ENCODE measurements at regions not wholly inside any gene's neighbourhood (a gene's known extent, or its start where the extent isn't known, plus 50 kb on each side); places are given as distances from the start of the nearest gene placed in this dataset.

GRCh38 chr12:72790273-72790672 lies 518.1 kb downstream of the TRHDE start:
- ChIA-PET CTCF (ENCODE audit: partially characterized antibody) (no interaction called here), POLR2A (ENCODE audit: partially characterized antibody) (no interaction called here)
- H3K18ac ChIP-seq (ENCODE audit: extremely low read depth, low read length) = no peak overlapping the region
- no peak overlapping the region for H3K14ac ChIP-seq (ENCODE audit: insufficient read length)
- H4K91ac ChIP-seq (replicated peaks; ENCODE audit: insufficient read length, low read length) = no peak overlapping the region
- no peaks in the 10 kb centered on the region for H3K79me2 ChIP-seq (ENCODE audit: control insufficient read depth in 1 of 2, insufficient read depth in 2 of 2, low read length in 2 of 2)
- no peaks in the 10 kb centered on the region for H3K79me1 ChIP-seq (ENCODE audit: low read depth, low read length)
- H3K9me3 ChIP-seq (ENCODE audit: insufficient read depth in 2 of 2, low read depth in 1 of 2, low read length in 1 of 2) = peaks cover under 1 to 1% of the 10 kb centered on the region in 2 experiments; a peak in 1 of 4 replicates
- H4K8ac ChIP-seq (ENCODE audit: extremely low read depth, insufficient read depth, low read length) = no peak overlapping the region
- H3K4ac ChIP-seq (replicated peaks; ENCODE audit: insufficient read length, low read depth, low read length) = no peak overlapping the region
- FAIRE-seq = no peak
- no peak overlapping the region for H3K4me3 ChIP-seq (ENCODE audit: extremely low read depth in 1 of 4, insufficient read depth in 2 of 4, low read depth in 3 of 4, low read length in 4 of 4)
- no peak overlapping the region for H3K56ac ChIP-seq (replicated peaks; ENCODE audit: insufficient read length, low read depth, low read length)
- H4K20me1 ChIP-seq (replicated peaks in 1 of 2; ENCODE audit: control insufficient read depth in 1 of 2, insufficient read depth in 2 of 2, low read length in 2 of 2) = no peaks in the 10 kb centered on the region
- no peaks in the 10 kb centered on the region for H3K27me3 ChIP-seq (replicated peaks in 1 of 4; ENCODE audit: control insufficient read depth in 3 of 4, extremely low read depth in 1 of 4, insufficient read depth in 3 of 4, low read length in 3 of 4)
- H4K5ac ChIP-seq (ENCODE audit: insufficient read length, low read depth, low read length) = no peak overlapping the region
- no peak for DNase-seq (ENCODE audit: low read depth in 1 of 2, low spot score in 2 of 2)
- no peak overlapping the region for H2BK12ac ChIP-seq (ENCODE audit: low read depth, low read length)
- H3K23ac ChIP-seq (ENCODE audit: insufficient read length) = no peak overlapping the region
- no peak overlapping the region for H3K27ac ChIP-seq (ENCODE audit: low read depth, low read length)
- H2AFZ ChIP-seq (ENCODE audit: low read length) = no peak overlapping the region
- WGBS, 2 experiments (ENCODE audit: extremely low coverage in 1 of 2, insufficient coverage in 1 of 2, insufficient read length in 1 of 2, insufficient replicate concordance in 2 of 2, low coverage in 1 of 2, low lambda C conversion rate in 2 of 2, missing lambda C conversion rate in 1 of 2) = 94% methylated on average over 1 of the region's 1 CpG; no CpG with 5 or more reads in 1 of the 2 experiments
- H2BK5ac ChIP-seq (ENCODE audit: low read depth, low read length) = no peak overlapping the region
- no peaks in the 10 kb centered on the region for H3K4me1 ChIP-seq (replicated peaks in 1 of 4; ENCODE audit: control insufficient read depth in 3 of 4, insufficient read depth in 4 of 4, low read length in 3 of 4)
- no peak overlapping the region for H3K9ac ChIP-seq (replicated peaks in 1 of 4; ENCODE audit: extremely low read depth in 1 of 4, low read depth in 3 of 4, low read length in 3 of 4)
- no peaks in the 10 kb centered on the region; a peak in 1 of 8 replicates for H3K36me3 ChIP-seq (ENCODE audit: control insufficient read depth in 2 of 4, insufficient read depth in 4 of 4, low read length in 3 of 4)
- H3K4me2 ChIP-seq (ENCODE audit: insufficient read depth in 1 of 2, low read depth in 2 of 2, low read length in 2 of 2) = no peak overlapping the region
- no peaks in the 10 kb centered on the region for H3K23me2 ChIP-seq (ENCODE audit: low read depth, low read length)
- no peak overlapping the region for H2BK15ac ChIP-seq (ENCODE audit: low read length)
- no peak overlapping the region for H2BK120ac ChIP-seq (replicated peaks; ENCODE audit: low read depth, low read length)
- H2AK5ac ChIP-seq (ENCODE audit: low read depth, low read length) = no peak overlapping the region
- no peak overlapping the region for H2BK20ac ChIP-seq (ENCODE audit: low read length)
- no peak for TF ChIP-seq CHD7 (IDR thresholded peaks at IDR 0.05; ENCODE audit: insufficient replicate concordance, low read length)

Measured in H1 (cell line).